ENCODE measurements at regions not wholly inside any gene's neighbourhood (a gene's known extent, or its start where the extent isn't known, plus 50 kb on each side); places are given as distances from the start of the nearest gene placed in this dataset.

DNA sequence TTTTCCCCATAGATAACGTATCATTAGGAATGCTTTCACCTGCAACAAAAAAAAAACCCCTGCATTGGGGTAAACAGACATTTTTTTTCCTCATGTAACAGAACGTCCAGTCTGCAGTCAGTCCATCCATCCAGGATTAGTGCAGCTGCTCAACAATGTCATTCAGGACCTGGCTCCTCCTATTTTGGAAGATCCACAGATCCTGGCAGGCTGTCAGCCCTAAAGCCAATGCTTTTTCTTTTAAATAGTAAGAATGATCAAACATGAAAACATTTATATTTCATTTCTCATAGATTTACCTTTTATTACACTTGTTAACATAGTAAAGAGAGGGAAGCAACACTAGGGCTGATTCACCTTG lies 116.5 kb upstream of the CCDC28A start:
- Histone ChIP-seq H3K4me3 (no peak overlapping the region), H3K9me3 (no peaks in the 10 kb centered on the region), H3K4me1 (ENCODE audit: low read depth) (no peaks in the 10 kb centered on the region), H3K36me3 (ENCODE audit: low read depth) (no peaks in the 10 kb centered on the region)
- ATAC-seq (no peak), DNase-seq (no peak)
- TF ChIP-seq, protein P1, sequence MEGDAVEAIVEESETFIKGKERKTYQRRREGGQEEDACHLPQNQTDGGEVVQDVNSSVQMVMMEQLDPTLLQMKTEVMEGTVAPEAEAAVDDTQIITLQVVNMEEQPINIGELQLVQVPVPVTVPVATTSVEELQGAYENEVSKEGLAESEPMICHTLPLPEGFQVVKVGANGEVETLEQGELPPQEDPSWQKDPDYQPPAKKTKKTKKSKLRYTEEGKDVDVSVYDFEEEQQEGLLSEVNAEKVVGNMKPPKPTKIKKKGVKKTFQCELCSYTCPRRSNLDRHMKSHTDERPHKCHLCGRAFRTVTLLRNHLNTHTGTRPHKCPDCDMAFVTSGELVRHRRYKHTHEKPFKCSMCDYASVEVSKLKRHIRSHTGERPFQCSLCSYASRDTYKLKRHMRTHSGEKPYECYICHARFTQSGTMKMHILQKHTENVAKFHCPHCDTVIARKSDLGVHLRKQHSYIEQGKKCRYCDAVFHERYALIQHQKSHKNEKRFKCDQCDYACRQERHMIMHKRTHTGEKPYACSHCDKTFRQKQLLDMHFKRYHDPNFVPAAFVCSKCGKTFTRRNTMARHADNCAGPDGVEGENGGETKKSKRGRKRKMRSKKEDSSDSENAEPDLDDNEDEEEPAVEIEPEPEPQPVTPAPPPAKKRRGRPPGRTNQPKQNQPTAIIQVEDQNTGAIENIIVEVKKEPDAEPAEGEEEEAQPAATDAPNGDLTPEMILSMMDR (IDR thresholded peaks at IDR 0.05): no peak
- intact Hi-C loops (cut with DNase I, micrococcal nuclease): no loop called here

DNA sequence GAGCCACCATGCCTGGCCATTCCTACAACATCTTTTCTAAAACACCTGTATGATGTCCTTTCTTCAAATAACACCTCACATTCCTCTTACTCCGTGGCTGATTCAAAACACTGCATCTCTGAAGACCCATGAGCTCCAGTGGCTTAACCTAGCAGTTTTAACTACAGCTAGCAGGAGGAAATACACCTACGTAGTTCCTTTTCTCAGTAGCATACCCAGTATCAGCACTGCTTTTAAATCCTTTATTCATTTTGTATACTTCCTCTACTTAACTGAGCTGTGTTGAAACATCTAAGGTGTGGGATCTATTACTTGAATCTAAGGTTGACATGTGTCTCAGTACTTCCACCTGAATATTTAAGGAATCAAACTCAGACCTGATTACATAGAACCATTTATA lies 113.6 kb upstream of the CCDC28A start:
- Histone ChIP-seq H3K9me3 (no peaks in the 10 kb centered on the region), H3K36me3 (ENCODE audit: low read depth) (no peaks in the 10 kb centered on the region), H3K4me1 (ENCODE audit: low read depth) (no peaks in the 10 kb centered on the region), H3K4me3 (no peak overlapping the region)
- TF ChIP-seq, protein P1 (IDR thresholded peaks at IDR 0.05): no peak
- DNase-seq (no peak), ATAC-seq (no peak)
- intact Hi-C loops (cut with DNase I, micrococcal nuclease): no loop called here

DNA sequence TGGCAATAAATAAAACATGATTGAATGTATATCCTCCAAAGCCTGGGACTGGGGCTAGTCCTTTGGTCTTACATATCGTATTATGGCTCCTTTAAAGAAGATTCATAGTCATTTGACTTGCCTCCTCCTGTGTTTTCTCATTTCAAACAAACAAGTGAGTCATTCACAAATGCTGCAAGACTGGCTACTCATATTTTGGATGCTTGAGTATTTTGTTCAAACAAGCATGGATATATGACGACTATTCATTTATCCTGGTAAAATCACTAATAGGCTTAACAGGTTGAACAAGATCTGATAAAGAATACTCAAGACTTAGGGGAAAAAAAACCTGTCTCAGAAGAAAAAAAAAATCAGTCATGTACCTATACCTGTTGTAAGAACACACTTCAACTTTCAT lies 111.1 kb upstream of the CCDC28A start:
- intact Hi-C loops (cut with DNase I, micrococcal nuclease): no loop called here
- Histone ChIP-seq H3K4me1 (ENCODE audit: low read depth) (no peaks in the 10 kb centered on the region), H3K9me3 (no peaks in the 10 kb centered on the region), H3K36me3 (ENCODE audit: low read depth) (no peaks in the 10 kb centered on the region), H3K4me3 (no peak overlapping the region)
- ATAC-seq: no peak
- TF ChIP-seq, protein P1 (IDR thresholded peaks at IDR 0.05): no peak
- DNase-seq: no peak

DNA sequence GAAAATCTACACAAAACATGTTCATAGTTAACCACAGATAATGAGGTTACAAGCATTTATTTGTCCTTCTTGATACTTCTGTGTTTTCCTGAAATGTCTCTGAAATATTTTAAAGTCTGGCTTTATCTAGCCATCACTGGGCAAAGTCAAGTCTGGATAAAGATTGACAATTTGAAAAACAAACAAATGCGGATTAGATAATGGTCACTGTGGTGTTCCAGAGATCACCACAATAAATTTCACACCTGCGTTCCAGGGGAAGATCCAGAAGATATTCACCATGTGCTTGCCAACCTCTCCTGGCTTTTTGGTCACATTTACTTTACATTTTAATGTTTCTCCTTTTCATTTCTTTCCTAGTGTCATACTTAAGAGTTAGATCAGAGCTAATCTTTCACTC lies 109.7 kb upstream of the CCDC28A start:
- no peak for ATAC-seq
- no peak overlapping the region for H3K4me3 ChIP-seq
- no peak for DNase-seq
- H3K9me3 ChIP-seq: no peaks in the 10 kb centered on the region
- intact Hi-C loops (cut with DNase I, micrococcal nuclease): no loop called here
- H3K36me3 ChIP-seq (ENCODE audit: low read depth): no peaks in the 10 kb centered on the region
- no peaks in the 10 kb centered on the region for H3K4me1 ChIP-seq (ENCODE audit: low read depth)
- TF ChIP-seq, protein P1 (IDR thresholded peaks at IDR 0.05): no peak

DNA sequence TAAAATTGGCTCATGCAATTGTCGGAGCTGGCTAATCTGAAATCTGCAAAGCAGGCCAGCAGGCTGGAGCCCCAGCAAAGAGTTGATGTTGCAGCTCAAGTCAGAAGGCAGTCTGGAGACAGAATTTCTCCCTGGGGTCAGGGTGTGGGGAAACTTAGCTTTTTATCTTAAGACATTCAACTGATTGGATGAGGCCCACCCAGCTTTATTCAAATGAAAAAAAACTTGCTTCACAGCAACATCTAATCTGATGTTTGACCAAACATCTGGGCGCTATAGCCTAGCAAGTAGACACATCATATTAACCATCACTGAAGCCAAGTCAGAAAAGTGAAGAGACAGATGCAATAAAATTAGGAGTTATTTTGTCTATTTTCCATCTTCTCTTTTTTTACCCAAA lies 108.8 kb upstream of the CCDC28A start:
- no peaks in the 10 kb centered on the region for H3K36me3 ChIP-seq (ENCODE audit: low read depth)
- ATAC-seq: no peak
- no peak overlapping the region for H3K4me3 ChIP-seq
- no peak for DNase-seq
- intact Hi-C loops (cut with DNase I, micrococcal nuclease): no loop called here
- TF ChIP-seq, protein P1 (IDR thresholded peaks at IDR 0.05): no peak
- H3K9me3 ChIP-seq: no peaks in the 10 kb centered on the region
- no peaks in the 10 kb centered on the region for H3K4me1 ChIP-seq (ENCODE audit: low read depth)

DNA sequence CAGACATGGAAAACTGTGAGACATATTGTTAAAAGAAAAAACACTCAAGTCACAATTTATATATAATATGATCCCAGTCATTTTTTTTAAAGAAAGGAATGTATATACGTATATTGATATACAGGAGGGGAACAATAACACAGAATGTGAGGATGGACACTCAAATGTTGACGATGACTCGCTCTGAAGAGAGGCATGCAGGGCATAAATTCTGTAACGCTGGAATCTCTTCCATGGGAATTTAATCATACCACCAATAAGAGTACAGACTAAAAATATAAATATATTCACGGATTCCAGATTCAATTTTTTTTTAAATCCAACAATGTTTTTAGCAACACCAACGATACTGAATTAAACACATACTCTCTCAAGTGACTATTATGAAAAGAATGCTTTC lies 106.9 kb upstream of the CCDC28A start:
- ATAC-seq (no peak), DNase-seq (no peak)
- H3K9me3 ChIP-seq: no peaks in the 10 kb centered on the region
- intact Hi-C loops (cut with DNase I, micrococcal nuclease): no loop called here
- no peaks in the 10 kb centered on the region for H3K36me3 ChIP-seq (ENCODE audit: low read depth)
- TF ChIP-seq, protein P1 (IDR thresholded peaks at IDR 0.05): no peak
- no peak overlapping the region for H3K4me3 ChIP-seq
- H3K4me1 ChIP-seq (ENCODE audit: low read depth): no peaks in the 10 kb centered on the region

Data from mucosa of descending colon (tissue), 3 donors.